OCI-LY7 (cell line): ENCODE measurements at regions not wholly inside any gene's neighbourhood (a gene's known extent, or its start where the extent isn't known, plus 50 kb on each side); places are given as distances from the start of the nearest gene placed in this dataset.

ENCODE experiments used
- BruUV-seq: library from RNA; stranded (reverse); fragments of 400-500 nt; replicated peaks from 2 replicates; lab custom pipeline; 2021; lab: Mats Ljungman, UMichigan
- CTCF ChIA-PET: fragments of 300-600 bp; sonication (Branson Sonifier 250); formaldehyde crosslinking; loops from one replicate; lab custom pipeline; 2022; ENCODE audit warnings: antibody characterized with exemption; ENCODE audit not compliant: unreplicated experiment; lab: Charles Lee
- POLR2A ChIA-PET: fragments of 300-600 bp; sonication (Branson Sonifier 250); formaldehyde crosslinking; loops from one replicate; lab custom pipeline; 2022; ENCODE audit warnings: antibody characterized with exemption; lab: Charles Lee
- DNase-seq: peaks from one replicate; pipeline ENCODE4 v3.0.0-alpha.2; 2015; ENCODE audit warnings: low spot score
- H2AFZ ChIP-seq: fragments of 200-600 bp; sonication (generic), shearing (Covaris generic); 2 replicates; pipeline ENCODE4 v1.6.1; 2014; ENCODE audit warnings: mild to moderate bottlenecking, antibody characterized with exemption, low read length, moderate library complexity
- H3K27ac ChIP-seq: fragments of 200-600 bp; sonication (generic); 2 replicates; pipeline ENCODE4 v1.5.1; 2014; ENCODE audit warnings: mixed run types, low read depth, mild to moderate bottlenecking, moderate library complexity, low read length, inconsistent platforms; ENCODE audit not compliant: poor library complexity, severe bottlenecking
- H3K36me3 ChIP-seq: fragments of 200-600 bp; sonication (generic); 2 replicates; pipeline ENCODE4 v1.6.1; 2014; ENCODE audit warnings: mild to moderate bottlenecking, antibody characterized with exemption, low read length, moderate library complexity, mixed read lengths; ENCODE audit not compliant: insufficient read depth
- H3K4me1 ChIP-seq: fragments of 200-600 bp; sonication (generic); 2 replicates; pipeline ENCODE4 v1.5.1; 2014; ENCODE audit warnings: mild to moderate bottlenecking, low read length; ENCODE audit not compliant: insufficient read depth, poor library complexity, severe bottlenecking
- H3K4me2 ChIP-seq: fragments of 200-600 bp; sonication (generic); 2 replicates; pipeline ENCODE4 v1.6.1; 2014; ENCODE audit warnings: mild to moderate bottlenecking, low read length
- H3K4me3 ChIP-seq: fragments of 200-600 bp; sonication (generic); 2 replicates; pipeline ENCODE4 v1.5.1; 2014; ENCODE audit warnings: mild to moderate bottlenecking, low read depth, low read length; ENCODE audit not compliant: poor library complexity, severe bottlenecking
- H3K79me2 ChIP-seq: fragments of 200-600 bp; sonication (generic); 2 replicates; pipeline ENCODE4 v1.6.1; 2016; ENCODE audit warnings: low read depth, mild to moderate bottlenecking, low read length, moderate library complexity, mixed read lengths; ENCODE audit not compliant: insufficient read depth
- H3K9me2 ChIP-seq: fragments of 200-600 bp; sonication (generic); 2 replicates; pipeline ENCODE4 v1.6.1; 2016; ENCODE audit warnings: mild to moderate bottlenecking, low read length, mixed read lengths; ENCODE audit not compliant: insufficient read depth
- H3K9me3 ChIP-seq: fragments of 200-600 bp; sonication (generic); 2 replicates; pipeline ENCODE4 v1.6.1; 2014; ENCODE audit warnings: mild to moderate bottlenecking, mixed run types, low read length, mixed read lengths
- H4K20me1 ChIP-seq: fragments of 200-600 bp; sonication (generic); 2 replicates; pipeline ENCODE4 v1.6.1; 2014; ENCODE audit warnings: mild to moderate bottlenecking, antibody characterized with exemption, low read length, moderate library complexity, mixed read lengths; ENCODE audit not compliant: insufficient read depth
- EZH2phosphoT487 ChIP-seq: fragments of 200-600 bp; sonication (generic); IDR thresholded peaks from 2 replicates; pipeline ENCODE4 v1.6.1; 2018; ENCODE audit warnings: low read depth, borderline replicate concordance, mild to moderate bottlenecking, mixed run types, antibody characterized with exemption, low read length, moderate library complexity, mixed read lengths
- intact Hi-C: fragments of 100-400 bp; cut with micrococcal nuclease; formaldehyde crosslinking; loops from one replicate; pipeline ENCODE4 v1.10.0; 2022; ENCODE audit not compliant: unreplicated experiment
- TF ChIP-seq, protein P1 (sequence below): fragments of 200-600 bp; sonication (generic); conservative IDR thresholded peaks from 2 replicates; pipeline ENCODE4 v1.5.1; 2014; ENCODE audit warnings: mild to moderate bottlenecking, antibody characterized with exemption, low read length, moderate library complexity, mixed read lengths

- H2AFZ ChIP-seq: no peak overlapping the region
- H3K9me3 ChIP-seq: no peaks in the 10 kb centered on the region
- no peaks in the 10 kb centered on the region for H3K36me3 ChIP-seq
- intact Hi-C loops: no loop called here
- DNase-seq: no peak
- peaks cover 39% of the 10 kb centered on the region for H3K4me1 ChIP-seq
- no peak overlapping the region for H3K4me3 ChIP-seq
- no peaks in the 10 kb centered on the region for H3K9me2 ChIP-seq
- CTCF ChIA-PET: no interaction called here
- TF ChIP-seq, protein P1, sequence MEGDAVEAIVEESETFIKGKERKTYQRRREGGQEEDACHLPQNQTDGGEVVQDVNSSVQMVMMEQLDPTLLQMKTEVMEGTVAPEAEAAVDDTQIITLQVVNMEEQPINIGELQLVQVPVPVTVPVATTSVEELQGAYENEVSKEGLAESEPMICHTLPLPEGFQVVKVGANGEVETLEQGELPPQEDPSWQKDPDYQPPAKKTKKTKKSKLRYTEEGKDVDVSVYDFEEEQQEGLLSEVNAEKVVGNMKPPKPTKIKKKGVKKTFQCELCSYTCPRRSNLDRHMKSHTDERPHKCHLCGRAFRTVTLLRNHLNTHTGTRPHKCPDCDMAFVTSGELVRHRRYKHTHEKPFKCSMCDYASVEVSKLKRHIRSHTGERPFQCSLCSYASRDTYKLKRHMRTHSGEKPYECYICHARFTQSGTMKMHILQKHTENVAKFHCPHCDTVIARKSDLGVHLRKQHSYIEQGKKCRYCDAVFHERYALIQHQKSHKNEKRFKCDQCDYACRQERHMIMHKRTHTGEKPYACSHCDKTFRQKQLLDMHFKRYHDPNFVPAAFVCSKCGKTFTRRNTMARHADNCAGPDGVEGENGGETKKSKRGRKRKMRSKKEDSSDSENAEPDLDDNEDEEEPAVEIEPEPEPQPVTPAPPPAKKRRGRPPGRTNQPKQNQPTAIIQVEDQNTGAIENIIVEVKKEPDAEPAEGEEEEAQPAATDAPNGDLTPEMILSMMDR: no peak
- TF ChIP-seq EZH2phosphoT487: no peak
- no peak overlapping the region for H3K4me2 ChIP-seq
- H4K20me1 ChIP-seq: no peaks in the 10 kb centered on the region
- POLR2A ChIA-PET: no interaction called here
- H3K79me2 ChIP-seq: no peaks in the 10 kb centered on the region
- no TSS peak for BruUV-seq
- H3K27ac ChIP-seq: no peak overlapping the region
Observed at GRCh38 chrX:1002611-1003010, 209.8 kb downstream of the CRLF2 start.

- no peaks in the 10 kb centered on the region for H4K20me1 ChIP-seq
- CTCF ChIA-PET: no interaction called here
- DNase-seq: no peak
Observed at GRCh38 chrX:997631-998137, 214.8 kb downstream of the CRLF2 start.

DNA sequence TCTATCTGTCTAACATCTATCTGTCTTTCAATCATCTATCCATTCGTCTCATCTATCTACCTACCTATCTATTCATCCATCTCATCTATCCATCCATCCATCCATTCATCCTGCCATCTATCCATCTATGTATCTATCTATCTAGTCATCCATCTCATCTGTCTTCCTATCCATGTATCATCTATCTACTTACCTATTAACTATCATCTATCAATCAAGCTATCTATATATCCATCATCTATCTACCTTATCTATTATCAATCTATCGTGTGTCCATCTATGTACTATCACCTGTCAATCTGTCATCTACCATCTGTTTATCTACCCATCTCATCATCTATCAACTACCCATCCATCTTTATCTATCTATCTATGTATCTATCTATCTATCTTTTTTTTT lies 217.7 kb downstream of the CRLF2 start:
- BruUV-seq: no TSS peak
- H4K20me1 ChIP-seq: no peaks in the 10 kb centered on the region
- peaks cover 26% of the 10 kb centered on the region for H3K4me1 ChIP-seq
- no peaks in the 10 kb centered on the region for H3K36me3 ChIP-seq
- no peak overlapping the region for H3K27ac ChIP-seq
- no peaks in the 10 kb centered on the region for H3K9me3 ChIP-seq
- TF ChIP-seq, protein P1: no peak
- TF ChIP-seq EZH2phosphoT487: no peak
- no peaks in the 10 kb centered on the region for H3K9me2 ChIP-seq
- no peaks in the 10 kb centered on the region for H3K79me2 ChIP-seq
- POLR2A ChIA-PET: no interaction called here
- H2AFZ ChIP-seq: no peak overlapping the region
- CTCF ChIA-PET: no interaction called here
- no peak overlapping the region for H3K4me3 ChIP-seq
- H3K4me2 ChIP-seq: no peak overlapping the region
- intact Hi-C loops: no loop called here
- DNase-seq: no peak

More at GRCh38 chrX:997631-998137, 214.8 kb downstream of the CRLF2 start:
- intact Hi-C loops: no loop called here
- no peak for TF ChIP-seq EZH2phosphoT487
- TF ChIP-seq, protein P1: no peak
- H3K4me1 ChIP-seq: peaks cover 31% of the 10 kb centered on the region
- POLR2A ChIA-PET: no interaction called here
- H3K4me3 ChIP-seq: no peak overlapping the region
- peak overlapping the region; percentile 5 for H3K27ac ChIP-seq
- H3K79me2 ChIP-seq: no peaks in the 10 kb centered on the region
- H3K9me3 ChIP-seq: no peaks in the 10 kb centered on the region
- H3K4me2 ChIP-seq: no peak overlapping the region
- no TSS peak for BruUV-seq
- H3K36me3 ChIP-seq: no peaks in the 10 kb centered on the region
- H3K9me2 ChIP-seq: no peaks in the 10 kb centered on the region
- peak overlapping the region; percentile 73; the same call in 1 of the 2 replicates for H2AFZ ChIP-seq
